Common myeloid progenitor, CD34-positive (primary cell): ENCODE measurements at regions not wholly inside any gene's neighbourhood (a gene's known extent, or its start where the extent isn't known, plus 50 kb on each side); places are given as distances from the start of the nearest gene placed in this dataset.

ENCODE experiments used
- CTCF ChIA-PET: fragments of 350-600 bp; sonication (Branson Sonifier 250); formaldehyde crosslinking; loops from one replicate; lab custom pipeline; 2021; ENCODE audit warnings: antibody characterized with exemption; lab: Charles Lee
- POLR2A ChIA-PET: fragments of 350-600 bp; sonication (Branson Sonifier 250); formaldehyde crosslinking; loops from one replicate; lab custom pipeline; 2021; ENCODE audit warnings: antibody characterized with exemption; lab: Charles Lee
- DNase-seq, 3 donors: peaks; one replicate each; pipeline versions ENCODE4 v3.0.0 to v3.0.0-alpha.2; 2013
- H3K27ac ChIP-seq, 2 experiments: 1 replicate in 1 of 2; 2 replicates in 1 of 2; pipeline ENCODE4 v1.7.0; 2013; ENCODE audit warnings: inconsistent platforms in 2 of 2, low read length in 2 of 2, mild to moderate bottlenecking in 2 of 2, low read depth in 1 of 2, moderate library complexity in 1 of 2; ENCODE audit not compliant: severe bottlenecking in 2 of 2, insufficient read depth in 1 of 2, poor library complexity in 1 of 2
- H3K27me3 ChIP-seq, 5 experiments: replicated peaks in 2 of 5; 1 replicate in 3 of 5; 2 replicates in 2 of 5; pipeline versions ENCODE4 v1.6.1 to v1.7.0; 2013; ENCODE audit warnings: low read length in 4 of 5, mild to moderate bottlenecking in 2 of 5, moderate library complexity in 2 of 5, inconsistent platforms in 1 of 5; ENCODE audit not compliant: insufficient read depth in 5 of 5, control insufficient read depth in 4 of 5
- H3K36me3 ChIP-seq, 4 experiments: 1 replicate in 2 of 4; 2 replicates in 2 of 4; pipeline versions ENCODE4 v1.6.1 to v1.7.0; 2013; ENCODE audit warnings: low read length in 3 of 4, control low read depth in 1 of 4, mild to moderate bottlenecking in 1 of 4; ENCODE audit not compliant: control insufficient read depth in 4 of 4, insufficient read depth in 4 of 4
- H3K4me1 ChIP-seq, 4 experiments: 1 replicate in 3 of 4; 2 replicates in 1 of 4; pipeline versions ENCODE4 v1.6.1 to v1.7.1; 2013; ENCODE audit warnings: low read length in 3 of 4, mild to moderate bottlenecking in 3 of 4, control low read depth in 1 of 4, inconsistent platforms in 1 of 4, moderate library complexity in 1 of 4; ENCODE audit not compliant: control insufficient read depth in 4 of 4, insufficient read depth in 4 of 4; ENCODE audit errors: control extremely low read depth in 1 of 4
- H3K4me3 ChIP-seq, 7 experiments: 1 replicate in 4 of 7; 2 replicates in 3 of 7; pipeline versions ENCODE4 v1.5.1 to v1.7.0; 2013; ENCODE audit warnings: mild to moderate bottlenecking in 7 of 7, low read length in 6 of 7, moderate library complexity in 6 of 7, inconsistent platforms in 2 of 7, low read depth in 2 of 7, control low read depth in 1 of 7; ENCODE audit not compliant: insufficient read depth in 4 of 7, control insufficient read depth in 1 of 7; ENCODE audit errors: extremely low read depth in 1 of 7
- H3K9me3 ChIP-seq, 5 experiments: 1 replicate in 4 of 5; 2 replicates in 1 of 5; pipeline versions ENCODE4 v1.6.1 to v1.7.1; 2013; ENCODE audit warnings: low read length in 4 of 5, mild to moderate bottlenecking in 2 of 5, inconsistent platforms in 1 of 5, low read depth in 1 of 5, moderate library complexity in 1 of 5; ENCODE audit not compliant: control insufficient read depth in 4 of 5, insufficient read depth in 2 of 5; ENCODE audit errors: control extremely low read depth in 1 of 5
- WGBS: methylation state at CpG from one replicate; pipeline ENCODE4 v1.1.5; 2013; ENCODE audit not compliant: insufficient coverage; 5-methylcytosine and 5-hydroxymethylcytosine counted together

GRCh38 chr2:228793116-228793515 is 478.0 kb downstream of the PID1 start:
- no peaks in the 10 kb centered on the region for H3K4me1 ChIP-seq
- H3K9me3 ChIP-seq, result peaks cover 0 to 1% (median 0%) of the 10 kb centered on the region in 5 experiments
- no peak overlapping the region for H3K4me3 ChIP-seq
- ChIA-PET CTCF (no interaction called here), POLR2A (no interaction called here)
- no peak for DNase-seq
- H3K36me3 ChIP-seq, result no peaks in the 10 kb centered on the region
- no peaks in the 10 kb centered on the region for H3K27me3 ChIP-seq
- 83% methylated on average over 2 of the region's 2 CpGs for WGBS
- no peak overlapping the region for H3K27ac ChIP-seq

- POLR2A ChIA-PET, result no interaction called here
- CTCF ChIA-PET, result no interaction called here
- no peak overlapping the region for H3K27ac ChIP-seq
- H3K36me3 ChIP-seq, result no peaks in the 10 kb centered on the region
- no peak overlapping the region for H3K4me3 ChIP-seq
- H3K27me3 ChIP-seq, result no peaks in the 10 kb centered on the region
- no peak for DNase-seq
- H3K9me3 ChIP-seq, result no peaks in the 10 kb centered on the region
- WGBS, result 94% methylated on average over 5 of the region's 6 CpGs
- H3K4me1 ChIP-seq, result no peaks in the 10 kb centered on the region
Observed at GRCh38 chr2:228786901-228787300, 484.2 kb downstream of the PID1 start.

GRCh38 chr2:228782281-228782680 is 488.8 kb downstream of the PID1 start:
- no peaks in the 10 kb centered on the region for H3K9me3 ChIP-seq
- H3K36me3 ChIP-seq, result no peaks in the 10 kb centered on the region
- no peaks in the 10 kb centered on the region for H3K27me3 ChIP-seq
- CTCF ChIA-PET, result no interaction called here
- 93% methylated on average over 4 of the region's 4 CpGs for WGBS
- H3K27ac ChIP-seq, result no peak overlapping the region
- H3K4me1 ChIP-seq, result no peaks in the 10 kb centered on the region
- POLR2A ChIA-PET, result no interaction called here
- H3K4me3 ChIP-seq, result no peak overlapping the region
- DNase-seq, result no peak

GRCh38 chr2:228777855-228778355 is 493.2 kb downstream of the PID1 start:
- no peaks in the 10 kb centered on the region for H3K36me3 ChIP-seq
- H3K27me3 ChIP-seq, result no peaks in the 10 kb centered on the region
- DNase-seq, result no peak
- no peaks in the 10 kb centered on the region for H3K4me1 ChIP-seq
- POLR2A ChIA-PET, result no interaction called here
- H3K4me3 ChIP-seq, result no peak overlapping the region
- CTCF ChIA-PET, result no interaction called here
- 93% methylated on average over 4 of the region's 5 CpGs for WGBS
- H3K9me3 ChIP-seq, result no peaks in the 10 kb centered on the region
- no peak overlapping the region for H3K27ac ChIP-seq

- Histone ChIP-seq H3K4me3 (no peak overlapping the region), H3K36me3 (no peaks in the 10 kb centered on the region), H3K27ac (no peak overlapping the region), H3K4me1 (no peaks in the 10 kb centered on the region), H3K9me3 (no peaks in the 10 kb centered on the region), H3K27me3 (no peaks in the 10 kb centered on the region)
- DNase-seq, result no peak
- 90% methylated on average over 1 of the region's 2 CpGs for WGBS
- CTCF ChIA-PET, result no interaction called here
- POLR2A ChIA-PET, result no interaction called here
Observed at GRCh38 chr2:228774548-228774947, 496.5 kb downstream of the PID1 start.

- Histone ChIP-seq H3K27me3 (no peaks in the 10 kb centered on the region), H3K4me3 (no peak overlapping the region), H3K4me1 (no peaks in the 10 kb centered on the region), H3K36me3 (no peaks in the 10 kb centered on the region), H3K9me3 (no peaks in the 10 kb centered on the region), H3K27ac (no peak overlapping the region)
- WGBS, result no CpG with 5 or more reads among the region's 1 CpG
- CTCF ChIA-PET, result no interaction called here
- DNase-seq, result no peak
- POLR2A ChIA-PET, result no interaction called here
Observed at GRCh38 chr2:228771774-228772173, 499.3 kb downstream of the PID1 start.

GRCh38 chr2:228771315-228771714 is 499.8 kb downstream of the PID1 start:
- Histone ChIP-seq H3K27ac (no peak overlapping the region), H3K9me3 (no peaks in the 10 kb centered on the region), H3K27me3 (no peaks in the 10 kb centered on the region), H3K4me1 (no peaks in the 10 kb centered on the region), H3K4me3 (no peak overlapping the region), H3K36me3 (no peaks in the 10 kb centered on the region)
- ChIA-PET CTCF (no interaction called here), POLR2A (no interaction called here)
- WGBS, result 91% methylated on average over 5 of the region's 5 CpGs
- no peak for DNase-seq
